ENCODE measurements at regions not wholly inside any gene's neighbourhood (a gene's known extent, or its start where the extent isn't known, plus 50 kb on each side); places are given as distances from the start of the nearest gene placed in this dataset.
"Not testable (repeated sequence)": the region's sequence is repeated elsewhere in the genome, so short reads cannot be mapped to it uniquely, and the experiment has no call there.

- not testable (repeated sequence) for TF ChIP-seq CTCF (IDR thresholded peaks at IDR 0.05; ENCODE audit: poor library complexity); EZH2 (IDR thresholded peaks at IDR 0.05; ENCODE audit: borderline replicate concordance); EZH2phosphoT487 (IDR thresholded peaks at IDR 0.05; ENCODE audit: low read depth, severe bottlenecking, unreplicated experiment)
Measured at GRCh38 chr9:42437057-42437759, 253.7 kb downstream of the SPATA31A6 start.

All from hepatocyte (in vitro differentiated cells).